Fibroblast of mammary gland (primary cell): ENCODE measurements at regions not wholly inside any gene's neighbourhood (a gene's known extent, or its start where the extent isn't known, plus 50 kb on each side); places are given as distances from the start of the nearest gene placed in this dataset.
A peak's percentile ranks its signal among the peaks of the same experiment; 100 is the strongest.

Source experiments
- DNase-seq: peaks from one replicate; pipeline ENCODE4 v3.0.0-alpha.2; 2010; ENCODE audit warnings: low read depth
- H3K4me3 ChIP-seq: 2 replicates; pipeline ENCODE4 v1.5.1; 2011; ENCODE audit warnings: low read depth, mild to moderate bottlenecking, low read length, moderate library complexity; ENCODE audit not compliant: control insufficient read depth
- CTCF ChIP-seq: conservative IDR thresholded peaks from 2 replicates; pipeline ENCODE4 v1.5.1; 2011; ENCODE audit warnings: low read depth, low read length, inconsistent platforms; ENCODE audit not compliant: control insufficient read depth, insufficient read depth

- DNase-seq, result peak; percentile 18
Observed at GRCh38 chr7:115635376-115635775, 395.2 kb downstream of the TFEC start.

GRCh38 chr7:115634633-115635032 is 395.9 kb downstream of the TFEC start:
- no peak for DNase-seq
- no peak overlapping the region for H3K4me3 ChIP-seq
- TF ChIP-seq CTCF, result no peak

More at GRCh38 chr7:115635376-115635775, 395.2 kb downstream of the TFEC start:
- TF ChIP-seq CTCF, result no peak
- no peak overlapping the region for H3K4me3 ChIP-seq

DNA sequence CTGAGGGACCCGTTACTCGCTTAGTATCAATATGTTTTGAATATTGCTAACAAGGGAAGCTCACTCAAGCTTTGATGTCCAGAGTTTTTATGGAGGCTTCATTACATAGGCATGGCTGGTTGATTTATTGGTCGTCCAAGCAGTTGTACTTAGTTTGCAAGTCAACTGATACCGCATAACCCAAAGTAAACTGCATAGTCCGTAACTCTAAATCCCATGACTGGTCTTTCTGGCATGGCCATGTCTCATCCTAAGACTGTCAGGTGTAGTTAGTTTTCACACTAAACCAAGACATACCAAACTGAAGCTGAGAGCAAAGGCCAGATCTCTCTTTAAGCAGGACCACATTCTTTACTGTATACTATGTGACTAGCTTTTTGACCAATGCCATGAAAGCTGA is 397.9 kb downstream of the TFEC start:
- no peak for TF ChIP-seq CTCF
- no peak for DNase-seq
- no peak overlapping the region for H3K4me3 ChIP-seq

DNA sequence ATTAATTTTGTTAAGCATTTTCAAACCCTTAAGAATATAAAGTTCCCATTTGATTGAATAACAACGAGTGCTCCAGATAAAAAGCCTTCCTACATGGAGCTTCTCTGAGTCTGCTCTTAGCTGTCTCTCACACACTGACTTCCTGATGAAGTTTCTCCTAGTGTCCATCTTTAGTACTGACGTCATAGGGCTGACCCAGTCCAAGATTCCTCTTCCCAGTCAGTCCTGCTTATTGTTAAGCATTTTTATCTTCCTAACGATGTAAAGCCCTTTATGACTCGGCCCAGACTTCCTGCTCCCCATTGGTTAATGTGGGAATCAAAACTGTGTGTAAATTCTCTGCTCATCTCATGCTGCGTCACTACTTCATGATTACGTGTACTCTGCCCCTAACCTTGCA is 398.8 kb downstream of the TFEC start:
- DNase-seq, result peak; percentile 38
- TF ChIP-seq CTCF, result no peak

DNA sequence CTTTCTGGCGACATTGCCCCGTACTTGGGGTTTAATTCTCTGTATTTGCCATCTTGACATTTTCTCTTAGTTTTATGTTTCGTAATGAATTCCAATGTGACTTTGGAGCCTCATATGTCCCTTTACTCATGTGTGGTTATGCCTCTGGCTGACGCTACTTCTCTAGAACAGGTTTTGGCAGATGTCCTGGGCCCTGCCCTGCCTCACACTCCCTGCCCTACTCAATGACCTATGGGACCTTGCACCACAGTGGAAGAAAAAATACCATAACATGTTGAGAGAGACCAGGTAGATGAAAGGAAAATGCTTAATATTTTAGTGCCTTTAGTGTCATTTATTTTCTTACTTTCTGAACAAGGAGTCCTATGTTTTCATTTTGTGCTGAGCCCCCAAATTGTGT is 400.5 kb downstream of the TFEC start:
- H3K4me3 ChIP-seq, result no peak overlapping the region
- TF ChIP-seq CTCF, result no peak
- DNase-seq, result no peak

More for the DNA sequence above, 398.8 kb downstream of the TFEC start:
- no peak overlapping the region for H3K4me3 ChIP-seq

GRCh38 chr7:115618676-115619075 is 411.9 kb downstream of the TFEC start:
- DNase-seq, result peak; percentile 74
- H3K4me3 ChIP-seq, result no peak overlapping the region
- TF ChIP-seq CTCF, result no peak

DNA sequence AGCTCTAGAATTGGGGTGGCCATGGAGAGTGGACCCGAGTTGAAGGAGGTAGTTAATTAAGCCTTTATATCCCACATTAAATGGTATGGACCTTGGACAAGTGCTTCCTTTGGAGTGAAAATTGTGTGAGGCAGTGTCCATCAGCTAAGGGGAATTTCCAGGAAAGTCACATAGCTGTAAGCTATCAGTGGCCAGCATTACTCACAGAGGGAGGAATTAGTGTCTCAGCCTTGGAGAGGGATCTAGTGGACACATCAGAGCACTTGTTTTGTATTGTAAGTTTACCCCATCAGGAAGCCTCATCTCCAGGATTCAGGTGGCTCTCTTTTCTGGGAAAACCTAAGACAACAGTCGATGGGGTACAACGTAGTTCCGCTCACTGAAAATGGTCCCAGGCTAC is 416.7 kb downstream of the TFEC start:
- H3K4me3 ChIP-seq, result no peak overlapping the region
- TF ChIP-seq CTCF, result no peak
- no peak for DNase-seq
